Hepatic stellate cell (primary cell): ENCODE measurements at regions not wholly inside any gene's neighbourhood (a gene's known extent, or its start where the extent isn't known, plus 50 kb on each side); places are given as distances from the start of the nearest gene placed in this dataset.

Experiments
- DNase-seq: peaks from one replicate; pipeline ENCODE4 v3.0.0; 2011; ENCODE audit warnings: low spot score

DNA sequence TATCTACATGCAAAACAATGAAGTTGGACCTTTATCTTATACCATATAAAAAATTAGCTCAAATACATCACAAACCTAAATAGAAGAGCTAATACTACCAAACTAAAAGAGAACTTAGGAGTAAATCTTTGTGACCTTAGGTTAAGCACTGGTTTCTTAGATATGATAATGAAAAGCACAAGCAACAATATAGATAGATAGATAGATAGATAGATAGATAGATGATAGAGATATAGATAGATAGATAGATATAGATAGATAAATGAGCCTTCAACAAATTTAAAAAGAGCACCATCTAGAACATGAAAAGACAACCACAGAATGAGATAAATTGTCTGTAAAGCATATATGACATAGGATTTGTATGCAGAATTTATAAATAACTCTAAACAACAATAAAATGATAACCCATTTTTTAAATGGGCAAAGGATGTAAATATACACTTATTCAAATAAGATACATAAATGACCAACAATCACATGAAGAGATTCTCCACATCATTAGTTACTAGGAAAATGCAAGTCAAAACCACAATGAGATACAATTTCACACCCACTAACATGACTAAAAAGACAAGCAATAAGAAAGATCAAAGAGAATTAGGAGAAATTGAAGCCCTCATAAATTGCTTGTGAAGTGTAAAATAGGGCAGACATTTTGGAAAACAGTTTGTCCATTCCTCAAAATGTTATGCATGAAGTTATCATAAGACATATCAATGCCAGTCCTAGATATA lies 293.7 kb downstream of the BTG1 start:
- no peak for DNase-seq

DNA sequence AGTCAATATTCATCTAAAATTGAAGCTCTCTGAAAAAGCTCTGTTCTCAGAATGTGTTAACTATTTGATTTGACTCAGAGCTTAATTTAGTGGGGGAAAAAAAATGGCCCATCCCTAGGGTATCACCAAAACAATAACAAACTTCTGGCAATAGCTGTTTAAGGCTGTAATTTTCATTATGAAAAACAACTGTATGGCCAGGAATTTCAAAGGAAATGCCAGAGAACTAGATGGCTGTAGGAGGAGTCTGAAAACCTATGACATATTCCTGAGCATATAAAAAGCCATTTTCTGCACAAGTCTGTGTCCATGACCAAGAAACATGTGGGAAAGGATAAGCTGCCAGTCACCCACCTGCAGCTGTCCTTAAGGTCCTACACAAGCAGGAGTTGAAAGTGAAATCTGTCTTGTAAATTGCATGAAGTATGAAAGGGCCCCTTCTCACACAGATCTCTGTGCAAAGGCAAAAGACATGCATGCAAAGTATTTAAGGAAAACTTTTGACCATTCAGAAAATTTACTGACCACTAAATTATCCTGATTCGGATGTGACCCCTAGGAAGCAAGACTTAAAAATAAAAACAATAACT lies 299.1 kb downstream of the BTG1 start:
- DNase-seq, result no peak

DNA sequence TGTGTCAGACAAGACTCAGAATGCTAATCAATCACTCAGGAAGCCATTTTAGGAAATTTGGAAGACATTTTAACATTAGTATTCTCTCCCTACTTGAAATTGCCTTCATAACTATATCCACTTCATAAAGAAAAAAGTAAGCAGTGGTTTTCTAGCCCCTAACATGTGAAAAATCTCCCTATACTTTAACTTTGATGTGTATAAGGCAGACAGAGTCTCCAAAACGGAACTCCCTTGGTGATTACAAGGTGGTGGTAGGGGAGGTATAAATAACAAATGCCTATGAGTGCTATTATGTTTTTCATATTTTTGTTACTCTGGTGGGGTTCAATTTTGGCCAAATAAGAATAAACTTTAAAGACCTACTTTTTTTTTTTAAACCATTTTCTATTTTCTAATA lies 300.3 kb downstream of the BTG1 start:
- DNase-seq, result no peak

DNA sequence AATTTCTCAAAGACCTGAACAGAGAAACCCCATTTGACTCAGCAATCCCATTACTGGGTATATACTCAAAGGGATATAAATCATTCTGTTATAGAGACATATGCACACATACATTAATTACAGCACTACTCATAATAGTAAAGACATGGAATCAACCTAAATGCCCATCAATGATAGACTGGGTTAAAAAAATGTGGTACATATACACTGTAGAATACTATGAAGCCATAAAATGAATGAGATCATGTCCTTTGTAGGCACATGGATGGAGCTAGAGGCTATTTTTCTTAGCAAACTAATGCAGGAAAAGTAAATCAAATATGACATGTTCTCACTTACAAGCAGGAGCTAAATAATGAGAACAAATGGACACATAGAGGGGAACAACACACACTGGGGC lies 303.8 kb downstream of the BTG1 start:
- DNase-seq, result no peak

DNA sequence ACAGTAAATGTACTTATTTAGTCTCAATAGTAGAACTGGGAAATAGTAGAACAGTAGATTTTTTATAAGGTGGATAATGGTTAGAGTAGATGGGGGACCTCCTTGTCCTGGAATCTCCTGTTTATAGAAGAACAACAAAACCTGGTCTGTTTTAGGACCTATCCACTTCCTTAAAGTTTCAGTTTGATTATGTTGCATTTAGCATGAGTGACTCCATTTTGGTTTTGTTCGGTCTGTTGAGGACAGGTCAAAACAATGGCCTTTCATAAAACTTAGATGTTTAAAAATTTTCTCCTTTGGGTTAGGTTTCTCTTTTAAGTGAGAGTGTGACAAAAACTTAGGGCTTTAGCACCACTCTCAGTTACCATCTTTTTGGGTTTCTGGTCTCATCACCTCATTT lies 308.9 kb downstream of the BTG1 start:
- DNase-seq, result no peak

DNA sequence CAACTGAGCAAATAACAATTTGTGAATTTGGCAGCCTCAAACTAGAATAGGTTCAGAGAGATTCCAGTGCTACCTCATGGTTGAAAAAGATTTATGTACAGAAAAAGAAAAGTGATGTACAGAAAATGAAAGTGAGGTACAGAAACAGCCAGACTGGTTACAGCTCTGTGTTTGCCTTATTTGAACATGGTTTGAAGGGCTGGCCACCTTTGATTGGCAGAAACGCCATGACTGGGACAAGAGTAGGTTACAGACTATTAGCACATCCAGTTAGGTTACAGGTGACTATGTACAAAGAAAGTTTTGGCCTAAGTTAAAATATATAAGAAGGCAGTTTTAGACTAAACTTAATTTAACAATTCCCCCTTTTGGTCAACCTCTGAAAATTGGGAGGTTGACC lies 309.4 kb downstream of the BTG1 start:
- DNase-seq, result no peak

DNA sequence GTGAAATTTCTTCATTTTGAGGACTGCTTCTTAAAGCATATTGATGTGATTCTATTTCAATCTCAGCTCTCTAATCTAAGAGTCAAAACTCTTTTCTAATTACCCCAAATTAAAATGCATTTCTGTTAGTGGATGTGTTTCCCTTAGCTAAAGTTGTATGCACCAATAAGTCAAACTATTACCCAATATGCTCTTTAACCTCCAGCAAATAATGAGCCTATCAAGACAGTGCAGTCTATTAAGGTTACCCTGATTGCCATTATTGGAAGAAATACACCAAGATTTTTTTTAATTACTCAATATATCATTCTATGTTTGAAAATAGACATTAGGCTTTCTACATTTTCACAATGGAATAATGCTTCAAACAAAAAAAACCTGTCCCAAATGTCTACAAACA lies 310.0 kb downstream of the BTG1 start:
- DNase-seq, result no peak

DNA sequence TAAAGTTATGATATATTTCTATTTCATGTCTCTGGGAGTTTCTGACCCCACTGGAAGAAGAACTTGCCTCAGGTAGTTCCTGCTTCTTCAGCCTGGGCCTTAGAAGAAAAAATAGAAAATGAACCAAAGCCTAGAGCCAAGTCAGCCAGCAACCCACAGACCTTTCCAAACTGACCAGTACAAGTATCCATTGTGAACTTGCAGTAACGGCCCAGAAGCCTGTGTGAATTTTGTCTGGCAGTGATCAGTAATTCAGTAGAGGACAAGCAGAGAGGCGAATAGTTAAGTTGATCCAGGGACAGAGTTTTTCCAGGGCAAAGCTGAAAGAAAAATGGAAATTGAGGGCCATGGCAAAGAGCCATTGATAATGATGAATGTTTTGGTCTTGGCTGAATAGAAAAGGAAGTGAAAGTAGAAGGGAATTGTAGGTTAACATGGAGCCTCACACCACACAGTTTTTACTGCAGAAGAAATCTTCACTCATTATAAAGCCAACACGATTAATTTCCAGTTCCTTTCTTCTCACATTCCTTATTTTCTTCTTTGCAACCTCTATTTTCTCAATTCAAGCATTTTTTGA lies 311.8 kb downstream of the BTG1 start:
- DNase-seq, result no peak

DNA sequence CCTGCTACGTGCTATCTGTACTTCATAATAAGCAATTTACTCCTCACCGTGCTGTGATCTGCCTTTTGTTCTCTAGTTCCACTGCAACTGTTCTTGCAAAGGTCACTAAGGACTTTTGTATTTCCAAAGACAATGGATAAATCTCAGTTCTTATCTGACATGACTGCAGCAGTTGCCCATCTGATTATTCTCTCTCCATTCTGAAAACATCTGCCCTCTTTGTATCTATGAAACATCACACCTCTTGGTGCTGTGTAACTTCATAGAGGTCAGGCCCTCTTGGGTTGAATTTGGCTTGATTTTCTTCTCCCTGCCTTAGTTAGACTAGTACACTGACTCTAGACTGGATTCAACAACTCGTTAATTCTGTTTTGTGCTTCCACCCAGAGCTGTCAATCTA lies 319.6 kb downstream of the BTG1 start:
- no peak for DNase-seq

DNA sequence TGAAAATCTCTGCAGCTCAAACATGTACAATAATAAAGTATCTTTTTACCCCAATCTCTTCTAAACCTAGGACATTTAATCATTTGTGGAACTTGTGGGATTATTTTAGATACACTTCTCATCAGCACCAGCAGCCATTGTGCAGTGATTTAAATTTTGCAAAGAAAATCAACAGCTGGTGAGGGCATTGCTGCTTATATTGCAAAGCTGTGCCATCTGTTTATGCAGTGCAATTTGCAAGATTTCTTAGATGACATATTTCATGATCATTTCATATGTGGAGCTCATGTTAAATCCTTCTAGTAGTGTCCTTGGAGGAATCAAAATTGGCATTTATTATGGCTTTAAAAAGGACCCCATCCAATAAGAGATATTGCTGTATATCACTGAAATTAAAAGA lies 320.7 kb downstream of the BTG1 start:
- DNase-seq, result no peak

DNA sequence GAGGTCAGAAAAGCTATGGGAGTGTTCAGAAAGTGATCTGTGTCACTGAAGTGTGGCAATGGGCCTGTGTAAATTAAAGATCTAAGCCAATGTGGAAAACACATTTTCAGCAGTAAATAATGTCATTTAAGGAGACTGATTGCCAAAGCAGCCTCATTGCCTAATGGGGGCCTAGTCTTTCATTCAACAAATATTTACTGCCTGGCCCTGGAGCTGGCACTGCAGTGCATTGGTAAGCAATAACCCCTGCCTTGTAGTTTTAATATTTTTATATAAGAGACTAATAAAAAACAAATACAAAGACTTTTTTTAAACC lies 326.6 kb downstream of the BTG1 start:
- no peak for DNase-seq

DNA sequence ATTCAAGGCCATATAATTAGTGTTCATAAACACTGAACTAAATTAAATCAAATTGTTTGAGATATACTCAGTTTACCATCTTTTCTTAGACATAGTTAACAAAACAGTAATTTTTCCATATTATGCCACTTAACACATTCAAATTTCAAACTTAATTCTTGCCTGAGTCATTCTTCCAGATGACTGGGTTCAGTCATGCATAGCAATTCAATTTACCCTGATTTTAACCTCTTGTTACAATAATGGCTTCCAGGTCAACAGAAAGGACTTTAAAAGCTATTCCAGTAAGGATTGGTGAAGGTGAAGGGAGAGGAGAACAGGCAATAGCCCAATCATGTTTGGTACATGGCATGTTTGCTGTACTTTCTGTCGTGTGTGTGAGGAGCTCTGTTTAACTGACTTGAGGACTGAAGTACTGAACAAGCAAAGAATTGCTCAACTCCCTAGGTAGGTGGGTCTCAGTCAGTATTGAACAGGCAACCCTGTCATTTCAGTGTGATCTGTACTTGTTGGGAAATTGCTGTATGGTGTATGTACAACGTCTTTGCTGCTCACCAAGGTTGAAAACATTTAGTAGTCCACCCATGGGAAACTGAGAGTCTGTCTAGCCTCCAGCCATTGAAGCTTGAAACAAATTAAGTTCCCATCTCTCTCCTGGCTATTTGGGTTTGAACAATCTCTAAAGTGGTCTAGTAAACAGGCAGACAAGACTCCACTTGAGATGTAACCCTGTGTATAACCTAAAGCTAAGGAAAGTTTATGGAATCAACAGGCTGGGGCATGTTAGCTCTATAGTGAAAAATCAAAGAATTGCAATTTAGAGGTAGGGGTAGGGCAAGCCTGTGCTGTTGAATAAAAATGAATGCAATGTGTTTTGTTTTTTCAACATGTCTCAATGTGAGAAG lies 327.2 kb downstream of the BTG1 start:
- DNase-seq, result no peak

DNA sequence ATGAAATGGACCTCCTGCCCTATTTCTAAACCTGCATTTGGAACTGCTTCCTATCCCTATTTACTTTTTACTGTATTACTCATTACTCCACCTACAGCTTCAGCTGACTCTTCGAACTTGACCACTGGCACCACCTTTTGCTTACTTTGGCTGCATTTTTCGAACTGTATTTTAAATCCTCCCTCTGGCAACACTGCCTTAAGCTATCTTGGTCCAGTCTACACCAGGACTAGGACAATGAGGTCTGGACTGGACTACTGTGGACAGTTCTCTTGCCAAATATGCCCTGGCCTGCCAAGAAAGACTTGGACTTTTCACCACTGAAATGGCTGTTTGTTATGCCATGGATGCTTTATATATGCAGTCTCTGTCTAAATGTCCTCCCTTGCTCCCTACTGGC lies 328.1 kb downstream of the BTG1 start:
- DNase-seq, result no peak

DNA sequence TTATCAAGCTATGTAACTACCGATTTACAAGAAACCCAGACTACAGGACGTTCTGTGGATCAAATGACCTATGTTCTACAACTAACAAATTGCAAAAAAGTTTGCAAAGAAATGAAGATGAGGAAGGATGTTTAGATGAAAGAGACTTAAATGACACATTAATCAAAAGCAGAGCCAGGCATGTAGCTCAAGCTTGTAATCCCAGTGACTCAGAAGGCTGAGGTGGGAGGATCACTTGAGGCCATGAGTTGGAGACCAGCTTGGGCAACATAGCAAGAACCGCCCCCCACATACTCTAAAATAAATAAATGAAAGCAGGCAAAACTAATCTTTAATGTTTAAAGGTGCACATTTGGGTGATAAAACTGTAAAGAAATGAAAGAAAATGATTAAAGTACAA lies 331.9 kb downstream of the BTG1 start:
- no peak for DNase-seq

DNA sequence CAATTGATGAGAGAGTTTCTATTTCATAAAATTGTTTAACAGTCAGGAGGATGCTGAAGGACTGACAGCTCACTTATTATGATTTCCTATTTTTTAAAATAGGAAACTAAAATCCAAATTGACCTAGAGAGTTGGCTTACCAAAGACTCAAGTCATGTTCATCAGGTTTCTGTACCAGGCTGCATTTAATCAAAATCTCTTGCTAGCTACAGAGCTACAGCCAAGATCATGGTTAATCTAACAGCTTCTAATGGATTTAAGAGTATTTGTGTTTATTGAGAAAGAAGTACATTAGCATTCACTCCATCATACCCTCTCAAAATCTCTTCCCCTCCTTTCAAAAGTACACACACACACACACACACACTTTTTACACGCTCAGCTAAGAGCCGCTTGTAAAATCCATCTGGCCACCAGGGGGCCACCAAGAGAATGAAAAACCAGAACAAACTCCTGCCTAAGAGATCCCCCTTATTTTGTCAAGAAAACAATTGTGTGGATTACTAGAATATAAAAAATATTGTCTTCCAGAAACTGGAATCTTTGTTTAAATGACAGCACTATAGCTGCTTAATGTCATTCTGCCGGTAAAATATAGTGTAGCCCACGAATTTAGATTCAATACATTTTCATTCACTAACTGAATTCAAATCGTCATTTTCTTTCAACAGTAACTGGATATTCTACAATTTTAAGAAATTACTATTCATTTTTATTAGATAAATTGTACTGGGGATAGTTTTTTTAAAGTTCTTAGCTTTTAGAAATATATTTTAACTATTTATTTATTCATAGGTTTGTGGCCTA lies 334.0 kb downstream of the BTG1 start:
- DNase-seq, result peak; percentile 27

DNA sequence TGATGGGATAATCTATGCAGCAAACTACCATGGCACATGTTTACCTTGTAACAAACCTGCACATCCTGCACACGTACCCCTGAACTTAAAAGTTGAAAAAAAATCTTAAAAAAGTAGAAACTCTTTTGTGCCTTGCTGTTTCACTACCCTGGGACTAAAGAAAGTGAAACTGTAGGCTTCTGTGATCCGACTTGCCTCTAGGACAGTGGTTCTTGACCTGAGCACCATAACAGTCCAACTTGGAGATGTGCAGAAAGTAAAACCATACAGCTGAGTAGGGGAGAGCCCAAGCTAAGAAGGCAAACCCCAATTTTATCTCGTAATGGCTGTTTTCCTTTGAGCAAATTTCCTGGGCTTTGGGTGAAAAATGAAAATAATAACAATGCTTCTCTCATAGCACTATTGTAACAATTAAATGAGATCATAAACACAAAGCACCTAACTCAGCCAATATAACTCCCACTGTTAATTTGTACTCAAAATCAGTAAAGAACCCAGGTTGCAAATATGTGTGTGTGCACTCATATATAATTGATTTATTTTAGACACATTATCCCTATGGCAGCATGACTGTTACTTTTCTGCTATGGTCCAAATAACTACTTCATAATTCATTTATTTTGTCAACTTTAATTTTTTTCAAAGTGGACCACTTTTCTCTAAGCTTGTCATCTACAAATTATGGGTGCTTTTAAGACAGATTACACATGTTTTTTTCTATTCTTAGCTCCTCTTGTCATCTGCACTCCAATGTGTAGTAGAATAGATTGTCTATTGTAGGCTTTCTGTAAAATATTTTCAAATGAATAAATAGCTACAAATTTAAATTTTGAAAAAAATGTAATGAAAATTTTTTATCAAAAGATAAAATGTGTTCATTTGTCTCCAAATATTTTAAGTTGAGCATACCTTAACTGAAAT lies 334.9 kb downstream of the BTG1 start:
- DNase-seq, result no peak

DNA sequence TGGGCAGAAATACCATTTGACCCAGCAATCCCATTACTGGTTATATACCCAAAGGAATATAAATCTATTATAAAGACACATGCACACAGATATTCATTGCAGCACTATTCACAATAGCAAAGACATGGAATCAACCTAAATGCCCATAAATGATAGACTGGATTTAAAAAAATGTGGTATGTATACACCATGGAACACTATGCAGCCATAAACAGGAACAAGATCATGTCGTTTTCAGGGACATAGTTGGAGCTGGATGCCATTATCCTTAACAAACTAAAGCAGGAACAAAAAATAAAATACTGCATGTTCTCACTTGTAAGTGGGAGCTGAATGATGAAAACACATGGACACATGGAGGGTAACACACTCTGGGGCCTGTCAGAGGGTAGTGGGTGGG lies 335.6 kb downstream of the BTG1 start:
- DNase-seq, result no peak

DNA sequence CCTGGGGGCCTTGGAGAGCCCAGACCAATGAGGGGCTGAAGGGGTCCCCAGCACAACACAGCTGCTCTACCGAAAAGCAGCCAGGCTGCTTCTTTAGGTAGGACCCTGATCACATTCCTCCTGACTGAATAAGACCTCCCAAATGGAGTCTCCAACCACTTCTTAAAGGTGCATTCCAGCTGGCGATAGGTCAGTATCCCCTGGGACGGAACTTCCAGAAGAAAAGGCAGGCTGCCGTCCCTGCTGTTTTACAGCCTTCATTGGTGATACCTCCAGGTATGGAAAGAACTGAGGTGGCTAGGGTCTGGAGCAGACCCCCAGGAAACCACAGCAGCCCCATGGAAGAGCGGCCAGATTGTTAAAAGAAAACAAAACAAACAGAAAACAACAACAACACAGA lies 340.6 kb downstream of the BTG1 start:
- DNase-seq, result no peak

DNA sequence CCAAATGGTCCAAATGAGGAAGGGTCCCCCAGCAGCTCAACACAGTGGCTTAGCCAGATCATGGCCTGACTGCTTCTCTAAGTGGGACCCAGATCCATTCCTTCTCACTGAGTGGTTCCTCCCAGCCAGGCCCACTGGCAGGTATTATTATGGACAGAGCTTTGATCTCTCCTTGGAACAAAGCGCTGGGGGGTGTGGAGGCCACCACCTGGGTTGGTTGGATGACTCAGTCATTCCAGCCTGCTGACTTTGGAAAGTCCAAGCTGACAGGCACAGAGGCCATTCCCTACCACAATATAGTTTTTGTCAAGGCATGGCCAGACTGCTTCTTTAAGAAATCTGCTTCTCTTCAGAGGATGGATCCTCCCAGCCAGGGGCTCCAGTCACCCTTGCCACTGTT lies 341.1 kb downstream of the BTG1 start:
- DNase-seq, result no peak

DNA sequence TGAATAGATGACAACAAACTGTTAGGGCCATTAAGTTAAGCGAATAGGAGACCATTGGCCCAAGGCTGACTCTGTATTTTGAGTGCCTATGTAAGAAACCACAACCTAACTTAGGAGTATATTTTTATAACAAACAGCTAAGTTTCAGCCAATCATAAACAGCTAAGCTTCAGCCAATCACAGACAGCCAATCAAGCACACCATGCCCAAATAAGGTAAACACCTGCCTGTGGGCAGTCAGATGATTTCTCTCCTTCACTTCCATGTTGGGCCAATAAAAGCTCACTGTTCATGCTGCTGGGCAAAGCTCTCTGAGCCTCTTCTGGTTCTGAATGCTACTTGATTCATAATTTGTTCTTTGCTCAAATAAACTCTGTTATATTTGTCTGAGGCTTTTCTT lies 344.6 kb downstream of the BTG1 start:
- DNase-seq, result no peak

DNA sequence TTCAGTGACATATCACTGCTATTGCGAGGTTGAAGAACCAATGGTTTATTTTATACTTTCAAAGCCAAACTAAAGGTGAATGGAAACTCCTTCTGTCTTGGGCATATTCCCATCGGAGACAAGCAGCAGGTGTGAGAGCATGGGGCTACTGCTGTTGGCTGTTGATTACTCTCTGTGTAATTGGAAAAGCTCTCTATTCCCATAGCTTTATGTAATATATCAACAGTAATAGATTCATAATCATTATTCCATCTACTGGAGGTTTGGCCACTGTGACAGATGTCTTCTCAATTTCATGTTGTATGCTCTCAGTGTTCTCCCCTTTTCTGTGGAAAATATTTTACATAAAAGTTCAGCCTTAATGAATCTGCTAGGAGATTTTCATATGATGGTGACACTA lies 352.0 kb downstream of the BTG1 start:
- DNase-seq, result no peak
